ENCODE measurements at regions not wholly inside any gene's neighbourhood (a gene's known extent, or its start where the extent isn't known, plus 50 kb on each side); places are given as distances from the start of the nearest gene placed in this dataset.
"Not testable (repeated sequence)": the region's sequence is repeated elsewhere in the genome, so short reads cannot be mapped to it uniquely, and the experiment has no call there.

GRCh38 chr1:29551123-29551936 is 315.0 kb downstream of the PTPRU start:
- ChIA-PET POLR2A (no interaction called here), CTCF (interaction anchor here (0.9 kb wide), 1 partner anchor 18 kb away, joined by 3 read pairs; no protein-coding TSS in a partner anchor)
- TF ChIP-seq, protein P1, sequence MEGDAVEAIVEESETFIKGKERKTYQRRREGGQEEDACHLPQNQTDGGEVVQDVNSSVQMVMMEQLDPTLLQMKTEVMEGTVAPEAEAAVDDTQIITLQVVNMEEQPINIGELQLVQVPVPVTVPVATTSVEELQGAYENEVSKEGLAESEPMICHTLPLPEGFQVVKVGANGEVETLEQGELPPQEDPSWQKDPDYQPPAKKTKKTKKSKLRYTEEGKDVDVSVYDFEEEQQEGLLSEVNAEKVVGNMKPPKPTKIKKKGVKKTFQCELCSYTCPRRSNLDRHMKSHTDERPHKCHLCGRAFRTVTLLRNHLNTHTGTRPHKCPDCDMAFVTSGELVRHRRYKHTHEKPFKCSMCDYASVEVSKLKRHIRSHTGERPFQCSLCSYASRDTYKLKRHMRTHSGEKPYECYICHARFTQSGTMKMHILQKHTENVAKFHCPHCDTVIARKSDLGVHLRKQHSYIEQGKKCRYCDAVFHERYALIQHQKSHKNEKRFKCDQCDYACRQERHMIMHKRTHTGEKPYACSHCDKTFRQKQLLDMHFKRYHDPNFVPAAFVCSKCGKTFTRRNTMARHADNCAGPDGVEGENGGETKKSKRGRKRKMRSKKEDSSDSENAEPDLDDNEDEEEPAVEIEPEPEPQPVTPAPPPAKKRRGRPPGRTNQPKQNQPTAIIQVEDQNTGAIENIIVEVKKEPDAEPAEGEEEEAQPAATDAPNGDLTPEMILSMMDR (IDR thresholded peaks at IDR 0.05; ENCODE audit: control extremely low read depth, extremely low read depth, low read depth, missing control alignments): no peak

DNA sequence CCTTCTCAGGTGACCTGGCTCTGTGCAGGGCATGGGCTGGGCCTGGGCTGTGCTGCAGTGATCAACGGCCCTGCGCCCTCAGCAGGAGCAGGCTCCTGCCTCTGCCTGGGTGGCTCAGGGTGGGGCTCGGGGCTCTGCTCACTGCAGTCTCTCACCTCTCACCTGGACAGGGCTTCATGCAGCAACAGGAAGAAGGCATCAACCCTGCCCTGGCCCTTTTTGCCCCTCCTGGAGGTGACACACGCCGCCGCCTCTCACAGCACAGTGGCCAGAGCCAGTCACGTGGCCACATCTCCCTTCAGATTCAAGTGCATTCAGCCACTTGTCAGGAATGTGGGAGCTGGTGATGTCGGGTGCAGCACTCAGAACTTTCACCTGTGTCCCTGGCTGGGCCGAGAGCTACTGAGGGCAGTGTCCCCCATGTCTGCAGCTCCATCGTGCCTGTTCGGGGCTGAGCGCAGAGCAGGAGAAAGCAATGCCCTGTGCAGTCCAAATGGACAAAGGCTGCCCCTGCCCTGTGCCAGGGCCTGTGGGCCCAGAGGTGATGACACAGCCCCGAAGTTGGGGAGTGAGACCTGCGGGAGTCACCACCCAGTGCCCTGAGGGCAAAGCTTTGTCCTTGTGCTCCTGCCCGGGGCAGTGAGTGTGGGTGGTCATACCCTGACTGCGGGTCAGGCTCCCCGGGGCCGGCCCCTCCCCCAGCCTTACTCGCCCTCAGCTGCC is 314.0 kb downstream of the PTPRU start:
- DNase-seq (ENCODE audit: extremely low spot score): no peak
- POLR2A ChIA-PET: no interaction called here
- TF ChIP-seq, protein P1 (IDR thresholded peaks at IDR 0.05; ENCODE audit: control extremely low read depth, extremely low read depth, low read depth, missing control alignments): no peak
- CTCF ChIA-PET: no interaction called here

More at GRCh38 chr1:29551123-29551936, 315.0 kb downstream of the PTPRU start:
- DNase-seq (ENCODE audit: extremely low spot score): no peak

- DNase-seq (ENCODE audit: extremely low spot score); POLR2A ChIA-PET; CTCF ChIA-PET: not testable (repeated sequence)
These were observed 313.4 kb downstream of the PTPRU start for GRCh38 chr1:29549728-29550118.

GRCh38 chr1:29549001-29549400 is 312.7 kb downstream of the PTPRU start:
- TF ChIP-seq, protein P1 (IDR thresholded peaks at IDR 0.05; ENCODE audit: control extremely low read depth, extremely low read depth, low read depth, missing control alignments): no peak
- DNase-seq (ENCODE audit: extremely low spot score): no peak
- POLR2A ChIA-PET: no interaction called here
- CTCF ChIA-PET: no interaction called here

- ChIA-PET POLR2A (no interaction called here), CTCF (no interaction called here)
- DNase-seq (ENCODE audit: extremely low spot score): no peak
- TF ChIP-seq, protein P1 (IDR thresholded peaks at IDR 0.05; ENCODE audit: control extremely low read depth, extremely low read depth, low read depth, missing control alignments): no peak
These were observed 311.8 kb downstream of the PTPRU start for GRCh38 chr1:29548091-29548490.

- no peak for DNase-seq (ENCODE audit: extremely low spot score)
- ChIA-PET POLR2A (no interaction called here), CTCF (no interaction called here)
- TF ChIP-seq, protein P1 (IDR thresholded peaks at IDR 0.05; ENCODE audit: control extremely low read depth, extremely low read depth, low read depth, missing control alignments): no peak
These were observed 311.0 kb downstream of the PTPRU start for GRCh38 chr1:29547300-29547699.

GRCh38 chr1:29546496-29546895 is 310.2 kb downstream of the PTPRU start:
- ChIA-PET POLR2A (no interaction called here), CTCF (no interaction called here)
- TF ChIP-seq, protein P1 (IDR thresholded peaks at IDR 0.05; ENCODE audit: control extremely low read depth, extremely low read depth, low read depth, missing control alignments): no peak
- no peak for DNase-seq (ENCODE audit: extremely low spot score)

All from GM10248 (cell line).